ENCODE measurements at regions not wholly inside any gene's neighbourhood (a gene's known extent, or its start where the extent isn't known, plus 50 kb on each side); places are given as distances from the start of the nearest gene placed in this dataset.
"Not testable (repeated sequence)": the region's sequence is repeated elsewhere in the genome, so short reads cannot be mapped to it uniquely, and the experiment has no call there.

DNA sequence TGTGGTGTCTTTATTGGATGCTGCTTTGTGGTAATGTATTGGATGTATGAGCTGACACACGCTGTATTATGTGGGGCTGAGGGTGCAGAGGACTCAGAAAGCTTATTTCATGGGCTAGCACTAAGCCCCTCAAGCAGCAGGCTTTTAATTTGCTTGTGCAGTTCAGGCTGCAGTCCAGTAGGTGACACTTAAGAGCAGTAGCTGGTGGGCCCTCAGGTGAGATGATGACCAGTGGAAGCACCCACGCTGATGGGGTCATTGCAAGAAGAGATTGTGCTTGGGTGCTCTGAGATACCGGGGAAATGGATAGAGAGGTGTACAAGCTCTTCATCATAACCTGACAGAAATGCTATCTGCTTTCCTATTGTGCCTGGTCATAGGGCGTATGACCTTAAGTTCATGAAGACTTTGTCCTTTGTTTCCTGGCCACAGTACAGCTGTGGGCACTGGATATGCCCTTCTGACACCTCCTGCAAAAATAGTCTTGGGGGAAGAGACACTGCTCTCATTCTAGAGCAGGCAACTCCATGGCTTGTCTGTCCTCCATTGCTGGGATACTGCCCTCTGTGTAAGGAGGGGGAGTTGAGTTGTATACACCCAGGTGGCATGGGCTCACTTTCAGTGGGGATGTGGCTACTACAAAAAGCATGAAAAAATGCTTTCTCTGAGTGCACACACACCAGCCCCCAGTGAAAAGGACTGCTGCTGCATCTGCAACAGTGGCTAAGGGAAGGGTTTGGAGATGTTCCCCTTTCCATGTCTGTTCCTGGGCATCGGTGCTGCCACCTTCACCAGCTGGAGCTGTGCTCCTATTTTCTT lies 205.7 kb upstream of the ZSWIM2 start:
- Mint-ChIP-seq H3K4me1 (ENCODE audit: low read depth in 2 of 2) (no peaks in the 10 kb centered on the region), H3K27me3 (no peaks in the 10 kb centered on the region), H3K36me3 (peaks cover 11% of the 10 kb centered on the region), H3K27ac (no peak overlapping the region), H3K4me3 (no peak overlapping the region), H3K9me3 (peaks cover 11% of the 10 kb centered on the region)
- DNase-seq (ENCODE audit: low spot score) (no peak), ATAC-seq (no peak)

GRCh38 chr2:187051350-187051749 lies 202.4 kb upstream of the ZSWIM2 start:
- H3K4me3 Mint-ChIP-seq: no peak overlapping the region
- peaks cover 11% of the 10 kb centered on the region for H3K9me3 Mint-ChIP-seq
- ATAC-seq (no peak), DNase-seq (ENCODE audit: low spot score) (no peak)
- no peaks in the 10 kb centered on the region for H3K4me1 Mint-ChIP-seq (ENCODE audit: low read depth in 2 of 2)
- peaks cover 11% of the 10 kb centered on the region for H3K36me3 Mint-ChIP-seq
- no peaks in the 10 kb centered on the region for H3K27me3 Mint-ChIP-seq
- no peak overlapping the region for H3K27ac Mint-ChIP-seq

GRCh38 chr2:187050409-187050998 lies 201.5 kb upstream of the ZSWIM2 start:
- Mint-ChIP-seq H3K9me3 (peaks cover 11% of the 10 kb centered on the region), H3K4me3 (no peak overlapping the region), H3K27ac (no peak overlapping the region), H3K36me3 (peaks cover 11% of the 10 kb centered on the region), H3K27me3 (no peaks in the 10 kb centered on the region), H3K4me1 (ENCODE audit: low read depth in 2 of 2) (no peaks in the 10 kb centered on the region)
- DNase-seq (ENCODE audit: low spot score) (no peak), ATAC-seq (no peak)

- ATAC-seq (no peak), DNase-seq (ENCODE audit: low spot score) (no peak)
- Mint-ChIP-seq H3K27me3 (no peaks in the 10 kb centered on the region), H3K36me3 (no peaks in the 10 kb centered on the region), H3K27ac (no peak overlapping the region), H3K4me1 (ENCODE audit: low read depth in 2 of 2) (no peaks in the 10 kb centered on the region), H3K9me3 (no peaks in the 10 kb centered on the region), H3K4me3 (no peak overlapping the region)
Observed at GRCh38 chr2:187037310-187037709, 188.3 kb upstream of the ZSWIM2 start.

- ATAC-seq: no peak
- Mint-ChIP-seq H3K36me3 (no peaks in the 10 kb centered on the region), H3K27me3 (no peaks in the 10 kb centered on the region), H3K9me3 (no peaks in the 10 kb centered on the region), H3K4me3 (no peak overlapping the region), H3K27ac (no peak overlapping the region), H3K4me1 (ENCODE audit: low read depth in 2 of 2) (no peaks in the 10 kb centered on the region)
- no peak for DNase-seq (ENCODE audit: low spot score)
Observed at GRCh38 chr2:187034434-187034833, 185.5 kb upstream of the ZSWIM2 start.

DNA sequence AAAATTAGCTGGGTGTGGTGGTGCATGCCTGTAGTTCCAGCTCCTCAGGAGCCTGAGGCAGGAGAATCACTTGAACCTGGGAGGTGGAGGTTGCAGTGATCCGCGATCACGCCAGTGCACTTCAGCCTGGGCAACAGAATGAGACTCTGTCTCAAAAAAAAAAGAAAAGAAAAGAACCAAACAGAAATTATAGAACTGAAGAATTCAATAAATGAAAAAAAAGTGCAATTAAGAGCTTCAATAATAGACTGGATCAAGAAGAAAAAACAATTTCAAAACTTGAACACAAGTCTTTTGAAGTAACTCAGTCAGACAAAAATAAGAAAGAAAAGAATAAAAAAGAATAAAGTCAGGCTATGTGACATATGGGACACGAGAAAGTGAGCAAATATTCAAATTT lies 175.8 kb upstream of the ZSWIM2 start:
- H3K9me3 Mint-ChIP-seq: peaks cover 11% of the 10 kb centered on the region

DNA sequence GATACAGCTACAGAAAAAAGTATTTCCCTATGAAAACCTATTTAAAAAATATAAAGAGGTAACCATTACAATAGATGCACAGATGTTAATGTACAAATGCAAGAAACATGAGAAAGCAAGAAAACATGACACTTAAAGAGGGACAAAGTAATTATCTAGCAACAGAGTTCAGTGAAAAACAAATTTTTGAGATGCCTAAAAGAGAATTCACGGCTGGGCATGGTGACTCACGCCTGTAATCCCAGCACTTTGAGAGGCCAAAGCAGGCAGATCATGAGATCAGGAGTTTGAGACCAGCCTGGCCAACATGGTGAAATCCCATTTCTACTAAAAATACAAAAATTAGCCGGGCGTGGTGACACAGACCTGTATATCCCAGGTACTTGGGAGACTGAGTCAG lies 175.0 kb upstream of the ZSWIM2 start:
- not testable (repeated sequence) for H3K27ac Mint-ChIP-seq; H3K36me3 Mint-ChIP-seq; DNase-seq (ENCODE audit: low spot score); H3K27me3 Mint-ChIP-seq; H3K9me3 Mint-ChIP-seq; ATAC-seq; H3K4me1 Mint-ChIP-seq (ENCODE audit: low read depth in 2 of 2); H3K4me3 Mint-ChIP-seq

More for the DNA sequence above, 175.8 kb upstream of the ZSWIM2 start:
- no peak for DNase-seq (ENCODE audit: low spot score)
- Mint-ChIP-seq H3K27me3 (no peaks in the 10 kb centered on the region), H3K27ac (no peak overlapping the region), H3K36me3 (no peaks in the 10 kb centered on the region), H3K4me1 (ENCODE audit: low read depth in 2 of 2) (no peaks in the 10 kb centered on the region), H3K4me3 (no peak overlapping the region)
- no peak for ATAC-seq

DNA sequence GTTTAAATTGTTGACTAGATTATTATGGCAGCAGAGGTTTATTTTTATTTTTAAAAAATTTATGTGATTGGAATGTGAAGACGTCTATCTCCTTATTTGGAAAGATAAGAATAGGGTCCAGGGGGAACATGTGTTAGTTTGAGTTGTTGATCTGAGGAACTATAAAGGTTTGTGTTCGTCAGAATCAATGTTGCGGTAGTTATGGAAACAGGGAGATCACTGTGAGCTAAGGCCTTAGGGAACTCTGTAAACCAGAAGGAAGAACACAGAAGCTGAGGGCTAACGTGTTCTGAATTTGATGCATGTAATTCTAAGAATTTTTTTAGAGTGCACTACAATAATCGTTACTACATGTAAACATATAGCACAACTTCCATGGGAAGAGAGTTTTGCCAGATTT lies 168.5 kb upstream of the ZSWIM2 start:
- Mint-ChIP-seq H3K4me1 (ENCODE audit: low read depth in 2 of 2) (no peaks in the 10 kb centered on the region), H3K27me3 (no peaks in the 10 kb centered on the region), H3K4me3 (no peak overlapping the region), H3K36me3 (no peaks in the 10 kb centered on the region), H3K27ac (no peak overlapping the region), H3K9me3 (peaks cover 6% of the 10 kb centered on the region)
- ATAC-seq (no peak), DNase-seq (ENCODE audit: low spot score) (no peak)

DNA sequence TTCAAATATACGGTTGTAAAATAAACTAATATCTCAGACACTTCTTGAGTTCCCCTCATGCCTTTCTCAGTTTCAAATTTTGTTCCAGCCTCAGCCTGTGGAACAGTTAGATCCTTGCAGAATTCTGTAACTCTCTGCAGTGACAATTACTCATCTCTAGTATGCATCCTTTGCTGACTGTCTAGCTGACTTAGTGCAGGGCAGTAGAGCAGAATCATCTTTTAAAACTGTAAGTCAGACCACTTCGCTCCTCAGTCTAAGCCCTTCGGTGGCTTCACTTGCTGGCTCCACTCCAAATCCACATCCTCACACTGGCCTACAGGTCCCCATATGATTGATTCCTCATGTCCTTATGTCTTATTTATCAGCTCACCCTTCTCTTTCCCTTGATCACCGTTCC lies 164.1 kb upstream of the ZSWIM2 start:
- Mint-ChIP-seq H3K27me3 (no peaks in the 10 kb centered on the region), H3K36me3 (no peaks in the 10 kb centered on the region), H3K27ac (no peak overlapping the region), H3K9me3 (peaks cover 11% of the 10 kb centered on the region), H3K4me3 (no peak overlapping the region), H3K4me1 (ENCODE audit: low read depth in 2 of 2) (no peaks in the 10 kb centered on the region)
- DNase-seq (ENCODE audit: low spot score) (no peak), ATAC-seq (no peak)

- ATAC-seq (no peak), DNase-seq (ENCODE audit: low spot score) (no peak)
- H3K27ac Mint-ChIP-seq: no peak overlapping the region
- no peak overlapping the region for H3K4me3 Mint-ChIP-seq
- H3K4me1 Mint-ChIP-seq (ENCODE audit: low read depth in 2 of 2): no peaks in the 10 kb centered on the region
- no peaks in the 10 kb centered on the region for H3K36me3 Mint-ChIP-seq
- H3K27me3 Mint-ChIP-seq: no peaks in the 10 kb centered on the region
- H3K9me3 Mint-ChIP-seq: peaks cover 8% of the 10 kb centered on the region
Observed at GRCh38 chr2:187011206-187011832, 162.3 kb upstream of the ZSWIM2 start.

GRCh38 chr2:187009483-187010239 lies 160.7 kb upstream of the ZSWIM2 start:
- H3K9me3 Mint-ChIP-seq: peaks cover 8% of the 10 kb centered on the region

DNA sequence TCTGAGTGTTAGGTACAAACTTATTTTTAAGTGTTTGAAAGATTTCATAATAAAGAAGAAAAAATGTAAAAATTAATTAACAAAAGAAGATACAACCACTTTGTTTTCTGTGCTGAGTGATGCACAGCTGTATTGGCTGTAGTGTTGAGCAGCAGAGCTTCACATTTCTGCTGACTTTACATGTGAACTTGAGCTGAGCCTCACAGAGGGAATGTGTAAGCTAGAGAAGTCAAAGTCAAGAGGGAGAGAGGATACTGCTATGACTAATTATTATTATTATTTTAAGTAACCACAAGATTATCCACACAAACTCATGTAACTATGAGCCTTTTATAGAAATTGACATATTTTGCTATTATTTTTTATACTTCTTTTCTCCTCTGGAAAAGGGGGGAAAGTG lies 159.1 kb upstream of the ZSWIM2 start:
- Mint-ChIP-seq H3K27ac (no peak overlapping the region), H3K36me3 (no peaks in the 10 kb centered on the region), H3K27me3 (no peaks in the 10 kb centered on the region), H3K4me1 (ENCODE audit: low read depth in 2 of 2) (no peaks in the 10 kb centered on the region), H3K4me3 (no peak overlapping the region), H3K9me3 (peaks cover 8% of the 10 kb centered on the region)
- no peak for ATAC-seq
- no peak for DNase-seq (ENCODE audit: low spot score)

More at GRCh38 chr2:187009483-187010239, 160.7 kb upstream of the ZSWIM2 start:
- Mint-ChIP-seq H3K27me3 (no peaks in the 10 kb centered on the region), H3K4me1 (ENCODE audit: low read depth in 2 of 2) (no peaks in the 10 kb centered on the region), H3K4me3 (no peak overlapping the region), H3K36me3 (no peaks in the 10 kb centered on the region), H3K27ac (no peak overlapping the region)
- DNase-seq (ENCODE audit: low spot score): no peak
- ATAC-seq: no peak

- Mint-ChIP-seq H3K4me3 (no peak overlapping the region), H3K27me3 (no peaks in the 10 kb centered on the region), H3K27ac (no peak overlapping the region), H3K9me3 (no peaks in the 10 kb centered on the region), H3K4me1 (ENCODE audit: low read depth in 2 of 2) (no peaks in the 10 kb centered on the region), H3K36me3 (no peaks in the 10 kb centered on the region)
- no peak for DNase-seq (ENCODE audit: low spot score)
- no peak for ATAC-seq
Observed at GRCh38 chr2:187003611-187004010, 154.6 kb upstream of the ZSWIM2 start.

Measured in natural killer cell treated with Interleukin-12 subunit alpha and Interleukin-12 subunit beta and Interleukin-15 and Interleukin-18, amount 100 ng/mL, for 72 hours (primary cell).